Lower leg skin (tissue), 3 donors: ENCODE measurements at regions not wholly inside any gene's neighbourhood (a gene's known extent, or its start where the extent isn't known, plus 50 kb on each side); places are given as distances from the start of the nearest gene placed in this dataset.

ENCODE experiments used
- CTCF ChIP-seq, 3 donors: fragments of 450-650 bp; IDR thresholded peaks; one replicate each; pipeline ENCODE4 v1.5.1; 2016; ENCODE audit warnings: antibody characterized with exemption in 3 of 3, mild to moderate bottlenecking in 3 of 3, moderate library complexity in 2 of 3
- POLR2A ChIP-seq, 2 donors: fragments of 450-650 bp; IDR thresholded peaks; one replicate each; pipeline ENCODE4 v1.6.1; 2016 to 2017; ENCODE audit warnings: antibody characterized with exemption in 2 of 2, mild to moderate bottlenecking in 1 of 2, moderate library complexity in 1 of 2

GRCh38 chr5:111950660-111951059 is 193.7 kb upstream of the NREP start:
- no peak for TF ChIP-seq CTCF (IDR thresholded peaks at IDR 0.05)
- TF ChIP-seq POLR2A (IDR thresholded peaks at IDR 0.05): no peak
